ENCODE measurements at regions not wholly inside any gene's neighbourhood (a gene's known extent, or its start where the extent isn't known, plus 50 kb on each side); places are given as distances from the start of the nearest gene placed in this dataset.

GRCh38 chr18:71597219-71597618, 946.9 kb downstream of the CBLN2 start:
- no peak for DNase-seq (ENCODE audit: low read depth in 4 of 4, low spot score in 1 of 4)

DNA sequence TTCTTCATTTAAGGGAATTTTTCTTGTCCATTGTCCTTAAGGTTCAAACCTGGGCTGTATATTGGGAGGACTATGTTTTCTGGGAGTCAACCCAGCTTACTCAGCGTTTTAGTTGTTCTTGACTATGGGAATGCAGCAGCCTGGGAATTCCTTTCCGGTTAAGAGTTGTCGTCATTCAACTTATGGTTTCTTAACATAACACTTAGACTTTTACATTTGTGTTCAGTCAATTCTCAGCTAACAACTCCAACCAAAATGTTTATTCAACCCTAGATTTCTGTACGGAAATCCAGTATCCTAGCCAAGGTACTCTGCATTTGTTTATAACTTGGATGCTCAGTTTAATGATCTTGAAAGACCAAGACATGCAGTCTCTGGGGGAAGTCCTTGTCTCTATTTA, 960.9 kb downstream of the CBLN2 start:
- DNase-seq (ENCODE audit: low read depth in 4 of 4, low spot score in 1 of 4) = no peak

GRCh38 chr18:71554686-71555085, 989.5 kb downstream of the CBLN2 start:
- no peak for DNase-seq (ENCODE audit: low read depth in 4 of 4, low spot score in 1 of 4)

DNA sequence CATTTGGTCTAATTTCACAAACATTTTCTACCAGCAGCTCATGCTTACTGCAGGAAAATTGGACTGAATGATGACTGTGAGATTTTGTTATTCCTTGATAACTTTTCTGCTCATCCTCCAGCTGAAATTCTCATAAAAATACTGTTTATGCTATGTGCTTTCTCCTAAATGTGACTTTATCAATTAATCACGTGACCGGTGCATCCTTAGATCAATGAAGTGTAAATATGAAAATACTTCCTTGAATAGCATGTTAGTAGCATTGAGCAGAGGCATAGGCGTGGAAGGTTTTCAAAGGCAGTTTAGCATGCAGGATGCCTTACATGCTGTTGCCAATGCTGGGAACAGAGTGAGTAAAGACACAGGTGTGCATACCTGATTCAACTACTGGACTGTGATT, 1002.5 kb downstream of the CBLN2 start:
- DNase-seq (ENCODE audit: low read depth in 4 of 4, low spot score in 1 of 4) = no peak

- DNase-seq (ENCODE audit: low read depth in 4 of 4, low spot score in 1 of 4) = no peak
Observed at GRCh38 chr18:71529703-71530303, 1014.3 kb downstream of the CBLN2 start.

GRCh38 chr18:71523483-71524435, 1020.4 kb downstream of the CBLN2 start:
- DNase-seq (ENCODE audit: low read depth in 4 of 4, low spot score in 1 of 4) = no peak

DNA sequence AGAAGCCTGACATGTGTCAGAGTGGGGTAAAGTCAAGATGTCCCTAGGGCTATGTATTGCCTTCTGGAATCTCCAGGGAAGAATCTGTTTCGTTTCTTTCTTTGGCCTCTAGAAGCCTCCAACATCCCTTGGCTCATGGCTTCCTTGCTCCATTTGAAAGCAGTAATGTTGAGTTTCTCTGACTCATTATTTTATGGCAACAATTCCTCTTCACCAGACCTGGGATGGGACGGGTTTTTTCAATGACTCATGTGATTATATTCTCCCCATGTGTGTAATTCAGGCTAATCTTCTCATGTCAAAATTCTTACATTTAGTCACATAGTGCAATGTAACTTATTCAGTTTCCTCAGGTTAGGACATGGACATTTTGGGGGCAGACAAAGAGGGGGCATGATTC, 1038.6 kb downstream of the CBLN2 start:
- no peak for DNase-seq (ENCODE audit: low read depth in 4 of 4, low spot score in 1 of 4)

DNA sequence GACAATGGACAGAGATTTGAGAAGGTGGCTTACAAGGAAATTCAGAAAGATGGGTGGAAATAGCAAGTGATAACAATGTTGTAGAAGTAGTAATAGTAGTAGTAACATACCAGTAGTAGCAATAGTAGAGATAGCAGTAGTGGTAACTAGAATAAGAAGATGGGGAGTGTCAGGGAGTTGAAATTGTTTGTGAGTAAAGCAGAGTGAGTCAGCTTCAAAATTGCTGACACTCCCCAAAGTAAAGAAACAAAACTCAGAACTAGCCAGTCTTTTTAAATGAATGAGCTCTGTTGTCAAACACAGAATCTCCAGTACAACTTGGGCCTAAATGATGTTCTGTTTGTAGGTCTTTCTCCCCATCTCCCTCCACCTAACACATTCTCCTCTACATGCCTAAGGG, 1040.9 kb downstream of the CBLN2 start:
- no peak for DNase-seq (ENCODE audit: low read depth in 4 of 4, low spot score in 1 of 4)

DNA sequence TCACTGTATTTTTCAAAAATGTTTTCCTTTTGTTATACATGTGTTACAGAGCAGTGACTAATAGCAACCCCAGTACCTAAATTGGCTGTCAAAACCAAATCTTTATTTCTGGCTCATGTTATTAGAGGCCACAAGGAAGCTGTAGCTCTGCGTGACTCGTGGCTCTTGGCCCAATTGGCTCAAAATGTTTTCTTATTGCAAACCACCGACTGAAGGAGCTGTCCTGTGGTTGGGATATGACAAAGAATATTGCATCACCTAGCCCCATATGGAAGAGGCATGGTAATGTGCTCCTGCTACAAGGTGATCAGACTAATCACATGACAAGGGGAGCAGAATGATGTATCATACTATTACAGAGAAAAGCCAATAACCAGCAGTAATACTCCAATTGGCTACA, 1058.5 kb downstream of the CBLN2 start:
- DNase-seq (ENCODE audit: low read depth in 4 of 4, low spot score in 1 of 4) = no peak

DNA sequence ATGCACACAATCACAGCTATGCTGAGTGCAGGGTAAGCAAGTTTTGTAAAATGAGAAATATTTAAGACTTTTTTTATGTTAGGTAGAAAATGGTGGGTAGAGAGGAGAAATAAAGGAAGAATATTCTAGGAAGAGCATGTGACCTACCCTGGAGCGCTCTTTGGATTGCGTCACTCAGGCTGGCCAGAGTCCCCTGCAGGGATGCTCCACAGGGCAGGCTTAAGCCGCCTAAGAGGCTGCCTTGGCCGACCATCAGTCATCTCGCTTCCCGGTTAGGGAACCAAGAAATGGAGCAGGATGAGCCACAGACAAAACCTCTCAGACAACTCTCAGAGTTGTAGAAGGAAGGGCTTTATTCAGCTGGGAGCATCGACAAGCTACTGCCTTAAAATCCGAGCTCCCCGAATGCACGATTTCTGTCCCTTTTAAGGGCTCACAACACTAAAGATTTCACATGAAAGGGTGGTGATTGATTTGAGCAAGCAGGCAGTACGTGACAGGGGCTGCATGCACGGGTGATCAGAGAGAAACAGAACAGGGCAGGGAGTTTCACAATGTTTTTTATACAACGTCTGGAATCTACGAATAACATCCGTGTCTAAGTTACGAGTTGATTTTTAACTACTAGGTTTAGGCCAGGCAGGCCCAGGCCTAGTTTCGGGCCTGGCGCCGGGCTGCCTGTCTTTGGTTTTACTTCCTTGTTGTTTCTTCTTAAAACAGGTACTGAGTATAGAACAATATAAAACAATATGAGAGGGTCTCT, 1072.0 kb downstream of the CBLN2 start:
- DNase-seq (ENCODE audit: low read depth in 4 of 4, low spot score in 1 of 4) = no peak

DNA sequence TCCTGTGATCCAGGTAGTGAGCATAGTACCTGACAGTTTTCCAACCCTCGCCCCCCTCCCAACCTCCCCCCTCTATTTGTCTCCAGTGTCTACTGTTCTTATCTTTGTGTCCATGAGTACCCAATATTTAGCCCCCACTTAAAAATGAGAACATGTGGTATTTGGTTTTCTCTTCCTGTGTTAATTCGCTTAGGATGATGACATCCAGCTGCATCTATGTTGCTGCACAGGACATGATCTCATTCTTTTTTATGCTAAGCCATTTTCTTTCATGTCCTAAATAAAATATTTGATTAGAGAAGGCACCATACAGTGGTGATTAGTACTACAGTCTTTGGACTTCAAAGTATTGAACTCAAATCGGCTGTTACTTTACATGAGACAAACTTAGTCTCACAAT, 1087.9 kb downstream of the CBLN2 start:
- no peak for DNase-seq (ENCODE audit: low read depth in 4 of 4, low spot score in 1 of 4)

GRCh38 chr18:71450257-71450656, 1093.9 kb downstream of the CBLN2 start:
- no peak for DNase-seq (ENCODE audit: low read depth in 4 of 4, low spot score in 1 of 4)

- DNase-seq (ENCODE audit: low read depth in 4 of 4, low spot score in 1 of 4) = no peak
Observed at GRCh38 chr18:71443706-71444480, 1100.2 kb downstream of the CBLN2 start.

- DNase-seq (ENCODE audit: low read depth in 4 of 4, low spot score in 1 of 4) = no peak
Observed at GRCh38 chr18:71442731-71443141, 1101.4 kb downstream of the CBLN2 start.

- no peak for DNase-seq (ENCODE audit: low read depth in 4 of 4, low spot score in 1 of 4)
Observed at GRCh38 chr18:71441156-71441555, 1103.0 kb downstream of the CBLN2 start.

GRCh38 chr18:71437511-71437910, 1106.6 kb downstream of the CBLN2 start:
- no peak for DNase-seq (ENCODE audit: low read depth in 4 of 4, low spot score in 1 of 4)

- no peak for DNase-seq (ENCODE audit: low read depth in 4 of 4, low spot score in 1 of 4)
Observed at GRCh38 chr18:71433373-71433772, 1110.8 kb downstream of the CBLN2 start.

GRCh38 chr18:71431689-71432088, 1112.5 kb downstream of the CBLN2 start:
- no peak for DNase-seq (ENCODE audit: low read depth in 4 of 4, low spot score in 1 of 4)

DNA sequence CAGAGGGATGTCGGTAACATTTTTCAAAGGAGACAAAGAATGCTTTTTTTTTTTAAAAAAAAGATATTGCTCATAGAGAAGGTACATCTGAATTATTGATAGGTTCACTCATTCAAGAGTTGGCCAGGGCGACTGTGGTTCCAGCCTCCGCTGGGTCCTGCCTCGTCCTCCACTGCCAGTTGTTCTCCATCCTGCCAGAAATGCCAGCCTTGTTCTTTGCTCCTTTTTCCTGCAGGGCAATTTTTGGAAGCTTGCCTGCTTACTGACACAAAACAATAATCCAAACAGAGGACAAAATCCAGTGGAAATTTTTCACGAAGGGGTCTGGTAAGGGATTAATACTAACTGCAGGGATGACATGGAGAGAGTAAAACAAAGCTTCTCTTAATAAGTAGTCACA, 1113.0 kb downstream of the CBLN2 start:
- no peak for DNase-seq (ENCODE audit: low read depth in 4 of 4, low spot score in 1 of 4)

GRCh38 chr18:71426441-71426840, 1117.7 kb downstream of the CBLN2 start:
- no peak for DNase-seq (ENCODE audit: low read depth in 4 of 4, low spot score in 1 of 4)

GRCh38 chr18:71405169-71405809, 1116.4 kb downstream of the SOCS6 start:
- no peak for DNase-seq (ENCODE audit: low read depth in 4 of 4, low spot score in 1 of 4)
